ENCODE measurements at regions not wholly inside any gene's neighbourhood (a gene's known extent, or its start where the extent isn't known, plus 50 kb on each side); places are given as distances from the start of the nearest gene placed in this dataset.

DNA sequence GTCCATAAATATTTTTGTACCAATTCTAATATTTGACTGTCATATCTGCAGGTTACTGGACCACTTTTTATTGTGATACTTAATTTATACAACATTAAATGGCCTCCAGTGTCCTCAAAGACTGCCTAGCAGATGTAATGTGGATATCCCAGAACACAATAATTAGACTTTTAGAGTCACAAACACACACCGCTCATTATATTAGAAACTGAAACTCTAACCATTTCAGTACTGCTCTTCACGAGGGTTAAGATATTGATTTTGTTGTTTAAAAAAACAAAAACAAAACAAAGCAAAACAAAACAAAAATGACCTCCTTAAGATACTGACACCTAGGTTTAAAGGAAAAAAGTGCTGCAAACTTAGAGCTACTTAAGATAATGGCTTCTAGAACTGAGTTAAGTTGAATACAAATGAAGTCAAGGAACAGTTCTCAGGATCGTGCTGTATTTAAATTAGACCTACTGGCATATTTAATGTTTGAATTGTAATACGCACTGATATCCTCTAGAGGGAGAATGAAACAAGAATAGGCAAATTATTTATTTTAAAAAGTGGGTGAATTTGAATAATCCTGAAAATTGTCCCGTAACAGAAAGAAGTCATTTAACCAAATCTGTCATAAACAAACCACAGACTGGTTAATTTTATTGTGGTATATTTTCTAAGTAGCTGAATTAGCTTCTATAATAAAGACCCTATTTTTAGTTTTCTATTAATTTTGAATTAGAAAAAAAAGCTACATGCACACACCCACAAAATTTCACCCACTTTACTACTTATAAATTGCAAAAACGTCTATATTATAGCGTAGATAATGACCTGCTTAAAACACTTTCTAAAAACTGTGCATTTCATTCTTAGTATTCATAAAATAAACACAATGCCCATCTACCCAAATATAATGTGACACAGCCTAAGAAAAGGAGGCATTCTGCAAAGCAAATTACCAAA is 395.2 kb upstream of the DCN start:
- TF ChIP-seq, protein P1, sequence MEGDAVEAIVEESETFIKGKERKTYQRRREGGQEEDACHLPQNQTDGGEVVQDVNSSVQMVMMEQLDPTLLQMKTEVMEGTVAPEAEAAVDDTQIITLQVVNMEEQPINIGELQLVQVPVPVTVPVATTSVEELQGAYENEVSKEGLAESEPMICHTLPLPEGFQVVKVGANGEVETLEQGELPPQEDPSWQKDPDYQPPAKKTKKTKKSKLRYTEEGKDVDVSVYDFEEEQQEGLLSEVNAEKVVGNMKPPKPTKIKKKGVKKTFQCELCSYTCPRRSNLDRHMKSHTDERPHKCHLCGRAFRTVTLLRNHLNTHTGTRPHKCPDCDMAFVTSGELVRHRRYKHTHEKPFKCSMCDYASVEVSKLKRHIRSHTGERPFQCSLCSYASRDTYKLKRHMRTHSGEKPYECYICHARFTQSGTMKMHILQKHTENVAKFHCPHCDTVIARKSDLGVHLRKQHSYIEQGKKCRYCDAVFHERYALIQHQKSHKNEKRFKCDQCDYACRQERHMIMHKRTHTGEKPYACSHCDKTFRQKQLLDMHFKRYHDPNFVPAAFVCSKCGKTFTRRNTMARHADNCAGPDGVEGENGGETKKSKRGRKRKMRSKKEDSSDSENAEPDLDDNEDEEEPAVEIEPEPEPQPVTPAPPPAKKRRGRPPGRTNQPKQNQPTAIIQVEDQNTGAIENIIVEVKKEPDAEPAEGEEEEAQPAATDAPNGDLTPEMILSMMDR (IDR thresholded peaks at IDR 0.05; ENCODE audit: insufficient read depth, low read length, severe bottlenecking): peak; percentile 17
- FAIRE-seq (no peak), DNase-seq (ENCODE audit: low read depth) (peak; percentile 44)
- Histone ChIP-seq H3K27me3 (ENCODE audit: control insufficient read depth, insufficient read depth, low read length) (no peaks in the 10 kb centered on the region), H3K4me3 (ENCODE audit: low read depth, low read length) (no peak overlapping the region), H3K36me3 (ENCODE audit: control insufficient read depth, insufficient read depth, low read length) (no peaks in the 10 kb centered on the region)

DNA sequence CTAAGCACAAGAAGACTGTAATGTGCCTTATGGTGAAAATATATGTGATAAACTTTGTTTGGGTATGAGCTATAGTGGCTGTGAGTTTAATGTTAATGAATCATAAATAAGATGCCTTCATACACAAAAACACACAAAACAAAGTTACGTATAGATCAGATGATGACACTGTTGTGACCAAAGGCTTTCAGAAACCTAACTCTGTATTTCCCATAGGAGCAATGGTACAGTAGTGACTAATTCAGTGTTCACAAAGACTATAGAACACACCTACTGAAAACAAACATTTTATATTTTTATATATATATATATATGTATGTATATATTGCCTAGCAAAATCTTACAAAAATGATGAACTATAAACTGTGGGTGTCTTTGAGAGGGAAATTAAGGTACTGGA is 393.8 kb upstream of the DCN start:
- DNase-seq (ENCODE audit: low read depth) (peak; percentile 50), FAIRE-seq (no peak)
- H3K36me3 ChIP-seq (ENCODE audit: control insufficient read depth, insufficient read depth, low read length): no peaks in the 10 kb centered on the region
- TF ChIP-seq, protein P1 (IDR thresholded peaks at IDR 0.05; ENCODE audit: insufficient read depth, low read length, severe bottlenecking): no peak
- no peak overlapping the region for H3K4me3 ChIP-seq (ENCODE audit: low read depth, low read length)
- H3K27me3 ChIP-seq (ENCODE audit: control insufficient read depth, insufficient read depth, low read length): no peaks in the 10 kb centered on the region

DNA sequence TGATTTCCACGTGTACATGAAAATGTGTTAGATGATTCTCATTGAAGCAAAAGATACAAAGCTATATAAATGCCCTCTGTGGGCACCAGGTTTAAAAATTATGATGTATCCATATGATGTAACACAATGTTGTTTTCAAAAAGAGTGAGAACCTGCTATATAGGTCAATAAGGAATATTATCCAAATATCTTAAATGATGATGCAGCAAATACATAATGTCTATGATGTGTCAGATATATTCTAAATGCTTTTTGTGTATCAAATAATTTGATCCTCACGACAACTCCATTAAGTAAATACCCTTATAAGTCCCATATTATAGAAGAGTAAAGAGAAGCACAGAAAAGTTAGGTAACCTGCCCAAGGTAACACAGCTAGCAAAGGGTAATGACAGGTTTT is 393.0 kb upstream of the DCN start:
- DNase-seq (ENCODE audit: low read depth): no peak
- Histone ChIP-seq H3K36me3 (ENCODE audit: control insufficient read depth, insufficient read depth, low read length) (no peaks in the 10 kb centered on the region), H3K27me3 (ENCODE audit: control insufficient read depth, insufficient read depth, low read length) (no peaks in the 10 kb centered on the region), H3K4me3 (ENCODE audit: low read depth, low read length) (no peak overlapping the region)
- TF ChIP-seq, protein P1 (IDR thresholded peaks at IDR 0.05; ENCODE audit: insufficient read depth, low read length, severe bottlenecking): no peak
- no peak for FAIRE-seq

DNA sequence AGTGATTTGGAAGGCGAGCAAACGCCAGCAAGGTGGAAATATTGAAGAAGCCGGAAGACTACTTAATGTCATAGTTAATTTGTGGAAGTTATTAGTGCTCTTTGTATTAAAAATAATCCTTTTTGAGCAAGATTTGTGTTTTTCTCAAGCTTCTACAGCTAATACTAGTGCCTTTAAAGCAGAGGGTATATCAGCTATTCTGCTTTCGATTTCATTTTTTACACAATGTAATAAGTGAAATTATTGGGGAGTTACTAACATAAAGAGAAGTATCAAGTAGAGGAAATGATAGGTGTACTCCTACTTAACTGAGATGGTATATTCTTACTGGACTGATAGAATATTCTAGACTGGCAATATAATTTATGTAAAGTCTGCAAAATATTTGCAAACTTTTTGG is 392.4 kb upstream of the DCN start:
- FAIRE-seq (no peak), DNase-seq (ENCODE audit: low read depth) (no peak)
- TF ChIP-seq, protein P1 (IDR thresholded peaks at IDR 0.05; ENCODE audit: insufficient read depth, low read length, severe bottlenecking): no peak
- no peaks in the 10 kb centered on the region for H3K27me3 ChIP-seq (ENCODE audit: control insufficient read depth, insufficient read depth, low read length)
- no peaks in the 10 kb centered on the region for H3K36me3 ChIP-seq (ENCODE audit: control insufficient read depth, insufficient read depth, low read length)
- H3K4me3 ChIP-seq (ENCODE audit: low read depth, low read length): no peak overlapping the region

DNA sequence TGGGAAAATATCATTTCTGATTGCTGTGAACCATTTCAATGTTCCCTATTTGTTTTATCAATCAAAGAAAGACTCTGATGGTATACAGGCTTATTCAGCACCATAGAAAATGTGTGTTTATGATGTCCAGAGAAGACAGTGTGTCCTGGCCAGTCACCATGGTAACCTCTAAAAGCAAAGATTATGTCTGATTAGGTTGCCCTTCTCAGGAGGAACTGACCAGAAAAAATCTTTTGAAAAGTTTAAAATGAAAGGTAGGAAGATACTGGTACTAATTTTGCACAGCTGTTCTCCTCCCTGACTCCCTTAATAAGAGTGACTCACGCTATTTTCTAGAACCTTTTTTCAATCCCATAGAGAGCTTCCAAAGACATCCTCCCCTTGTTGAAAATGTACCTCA is 391.8 kb upstream of the DCN start:
- DNase-seq (ENCODE audit: low read depth) (peak; percentile 15), FAIRE-seq (no peak)
- TF ChIP-seq, protein P1 (IDR thresholded peaks at IDR 0.05; ENCODE audit: insufficient read depth, low read length, severe bottlenecking): no peak
- Histone ChIP-seq H3K4me3 (ENCODE audit: low read depth, low read length) (no peak overlapping the region), H3K36me3 (ENCODE audit: control insufficient read depth, insufficient read depth, low read length) (no peaks in the 10 kb centered on the region), H3K27me3 (ENCODE audit: control insufficient read depth, insufficient read depth, low read length) (no peaks in the 10 kb centered on the region)

Data from bronchial epithelial cell (primary cell).